Fibroblast of lung (primary cell): ENCODE measurements at regions not wholly inside any gene's neighbourhood (a gene's known extent, or its start where the extent isn't known, plus 50 kb on each side); places are given as distances from the start of the nearest gene placed in this dataset.

Experiments
- CTCF ChIP-seq, 2 donors: IDR thresholded peaks in 1 of 2; conservative IDR thresholded peaks in 1 of 2; 1 replicate in 1 of 2; 2 replicates in 1 of 2; pipeline ENCODE4 v1.5.1; 2011 to 2012; ENCODE audit warnings: low read length in 2 of 2, control low read depth in 1 of 2, inconsistent platforms in 1 of 2, low read depth in 1 of 2, mild to moderate bottlenecking in 1 of 2
- EZH2 ChIP-seq: IDR thresholded peaks from 2 replicates; pipeline ENCODE4 v1.5.1; 2012; ENCODE audit warnings: low read length, control low read depth, mild to moderate bottlenecking; ENCODE audit errors: missing control alignments

- no peak for TF ChIP-seq CTCF (conservative IDR thresholded peaks at IDR 0.05 in 1 of 2, IDR thresholded peaks at IDR 0.05 in 1 of 2; ENCODE audit: low read depth in 1 of 2, low read length in 2 of 2)
- TF ChIP-seq EZH2 = no peak
Observed at GRCh38 chr20:43842126-43843020, 72.3 kb upstream of the TOX2 start.
